CD14-positive monocyte (primary cell): ENCODE measurements at regions not wholly inside any gene's neighbourhood (a gene's known extent, or its start where the extent isn't known, plus 50 kb on each side); places are given as distances from the start of the nearest gene placed in this dataset.

Source experiments
- DNase-seq, 3 donors: peaks; one replicate each; pipeline ENCODE4 v3.0.0-alpha.2; 2011 to 2022
- H2AFZ ChIP-seq: 2 replicates; pipeline ENCODE4 v1.6.0; 2012; ENCODE audit warnings: mild to moderate bottlenecking, low read depth, low read length, inconsistent platforms; ENCODE audit not compliant: insufficient read depth, poor library complexity, severe bottlenecking
- H3K27ac ChIP-seq, 2 donors: 1 replicate in 1 of 2; 2 replicates in 1 of 2; pipeline ENCODE4 v1.5.1; 2012 to 2013; ENCODE audit warnings: low read length in 2 of 2, control low read depth in 1 of 2, inconsistent platforms in 1 of 2, low read depth in 1 of 2, mild to moderate bottlenecking in 1 of 2
- H3K27me3 ChIP-seq, 2 donors: one replicate each; pipeline versions ENCODE4 v1.6.0 to v1.6.1; 2011 to 2013; ENCODE audit warnings: low read length in 2 of 2; ENCODE audit not compliant: control insufficient read depth in 2 of 2, insufficient read depth in 2 of 2
- H3K36me3 ChIP-seq, 2 donors: replicated peaks in 1 of 2; 1 replicate in 1 of 2; 2 replicates in 1 of 2; pipeline versions ENCODE4 v1.5.1 to v1.6.1; 2012 to 2013; ENCODE audit warnings: low read length in 2 of 2, control low read depth in 1 of 2, inconsistent platforms in 1 of 2, mild to moderate bottlenecking in 1 of 2; ENCODE audit not compliant: insufficient read depth in 2 of 2, control insufficient read depth in 1 of 2
- H3K4me1 ChIP-seq, 2 donors: 1 replicate in 1 of 2; 2 replicates in 1 of 2; pipeline versions ENCODE4 v1.5.1 to v1.6.1; 2012 to 2013; ENCODE audit warnings: low read length in 2 of 2, control low read depth in 1 of 2, inconsistent platforms in 1 of 2, mild to moderate bottlenecking in 1 of 2, moderate library complexity in 1 of 2; ENCODE audit not compliant: insufficient read depth in 2 of 2, control insufficient read depth in 1 of 2
- H3K4me2 ChIP-seq: replicated peaks from 2 replicates; pipeline ENCODE3; 2012; ENCODE audit warnings: low read length, moderate library complexity, mild to moderate bottlenecking; ENCODE audit not compliant: poor library complexity, severe bottlenecking; ENCODE audit errors: extremely low read depth
- H3K4me3 ChIP-seq, 3 experiments: fragments of 200-600 bp in 1 of 3; sonication (generic) in 1 of 3; replicated peaks in 1 of 3; 1 replicate in 2 of 3; 2 replicates in 1 of 3; pipeline ENCODE4 v1.5.1; 2011 to 2013; ENCODE audit warnings: low read length in 3 of 3, mild to moderate bottlenecking in 3 of 3, control low read depth in 2 of 3, low read depth in 2 of 3, inconsistent platforms in 1 of 3, moderate library complexity in 1 of 3
- H3K79me2 ChIP-seq: 2 replicates; pipeline ENCODE4 v1.6.0; 2012; ENCODE audit warnings: mild to moderate bottlenecking, control low read depth, inconsistent platforms, low read length, moderate library complexity; ENCODE audit not compliant: insufficient read depth
- H3K9ac ChIP-seq: 2 replicates; pipeline ENCODE4 v1.6.0; 2017; ENCODE audit warnings: low read length, mild to moderate bottlenecking; ENCODE audit not compliant: insufficient read depth, poor library complexity, severe bottlenecking
- H3K9me3 ChIP-seq, 2 donors: replicated peaks in 1 of 2; 1 replicate in 1 of 2; 2 replicates in 1 of 2; pipeline versions ENCODE4 v1.5.1 to v1.6.1; 2012 to 2013; ENCODE audit warnings: low read length in 2 of 2, control low read depth in 1 of 2; ENCODE audit not compliant: control insufficient read depth in 1 of 2, insufficient read depth in 1 of 2
- H4K20me1 ChIP-seq: 2 replicates; pipeline ENCODE4 v1.6.0; 2012; ENCODE audit warnings: mild to moderate bottlenecking, low read length, control low read depth, moderate library complexity; ENCODE audit not compliant: insufficient read depth
- H3K27ac Mint-ChIP-seq, 7 donors: one replicate each; pipeline ENCODE4 v1.8.0; 2020; ENCODE audit warnings: mild to moderate bottlenecking in 7 of 7, mixed read lengths in 7 of 7, moderate library complexity in 6 of 7, inconsistent platforms in 2 of 7
- H3K27me3 Mint-ChIP-seq, 3 donors: one replicate each; pipeline ENCODE4 v1.8.0; 2021 to 2022; ENCODE audit warnings: low read depth in 3 of 3, mild to moderate bottlenecking in 3 of 3, mixed read lengths in 3 of 3, moderate library complexity in 3 of 3, inconsistent platforms in 1 of 3
- H3K36me3 Mint-ChIP-seq, 2 donors: one replicate each; pipeline ENCODE4 v1.8.0; 2020; ENCODE audit warnings: mixed read lengths in 2 of 2, inconsistent platforms in 1 of 2, mild to moderate bottlenecking in 1 of 2
- H3K4me1 Mint-ChIP-seq: one replicate; pipeline ENCODE4 v1.8.0; 2020; ENCODE audit warnings: mild to moderate bottlenecking, mixed read lengths
- H3K4me3 Mint-ChIP-seq, 2 donors: one replicate each; pipeline ENCODE4 v1.8.0; 2020; ENCODE audit warnings: mild to moderate bottlenecking in 2 of 2, mixed read lengths in 2 of 2, moderate library complexity in 1 of 2
- H3K9me3 Mint-ChIP-seq, 7 donors: one replicate each; pipeline ENCODE4 v1.8.0; 2020 to 2022; ENCODE audit warnings: mixed read lengths in 7 of 7, mild to moderate bottlenecking in 6 of 7, moderate library complexity in 6 of 7, inconsistent platforms in 2 of 7
- CTCF ChIP-seq: fragments of 200-600 bp; IDR thresholded peaks from one replicate; pipeline ENCODE4 v1.8.0; 2022; ENCODE audit warnings: antibody characterized with exemption, mild to moderate bottlenecking
- WGBS: methylation state at CpG from one replicate; pipeline ENCODE4 v1.1.5; 2013; ENCODE audit warnings: missing lambda C conversion rate; ENCODE audit not compliant: insufficient coverage; 5-methylcytosine and 5-hydroxymethylcytosine counted together
- intact Hi-C, 2 donors: fragments of 100-400 bp; cut with micrococcal nuclease; formaldehyde crosslinking; loops; one replicate each; pipeline versions ENCODE4 v1.15.0 to v1.15.1; 2023

- TF ChIP-seq CTCF, result no peak
- intact Hi-C loops, result no loop called here
- peak overlapping the region in 1 of 7 donors; percentile 56 for H3K27ac Mint-ChIP-seq
- peaks cover 4% of the 10 kb centered on the region for H4K20me1 ChIP-seq
- no peaks in the 10 kb centered on the region for H3K4me1 ChIP-seq
- peaks cover 69 to 84% of the 10 kb centered on the region in 2 donors for H3K36me3 ChIP-seq
- H3K9me3 ChIP-seq, result no peaks in the 10 kb centered on the region
- H3K27me3 Mint-ChIP-seq, result no peaks in the 10 kb centered on the region
- H2AFZ ChIP-seq, result no peak overlapping the region
- H3K27me3 ChIP-seq, result no peaks in the 10 kb centered on the region
- H3K36me3 Mint-ChIP-seq, result peaks cover 68 to 86% of the 10 kb centered on the region in 2 donors
- no peak overlapping the region for H3K9ac ChIP-seq
- H3K4me3 ChIP-seq, result no peak overlapping the region
- no peaks in the 10 kb centered on the region for H3K4me1 Mint-ChIP-seq
- H3K4me2 ChIP-seq, result no peak overlapping the region
- no peak overlapping the region for H3K27ac ChIP-seq
- no peaks in the 10 kb centered on the region for H3K79me2 ChIP-seq
- H3K4me3 Mint-ChIP-seq, result no peak overlapping the region
- peaks cover 0 to 5% (median 1%) of the 10 kb centered on the region in 7 donors for H3K9me3 Mint-ChIP-seq
- whole genome bisulfite sequencing, result no CpG with 5 or more reads among the region's 2 CpGs
- no peak for DNase-seq
These were observed 182.8 kb downstream of the UTRN start for GRCh38 chr6:144467921-144468320.

GRCh38 chr6:144468709-144469108 lies 183.6 kb downstream of the UTRN start:
- H3K4me1 Mint-ChIP-seq, result no peaks in the 10 kb centered on the region
- WGBS, result 100% methylated on average over 1 of the region's 7 CpGs
- TF ChIP-seq CTCF, result no peak
- no peaks in the 10 kb centered on the region for H3K79me2 ChIP-seq
- H4K20me1 ChIP-seq, result peaks cover 4% of the 10 kb centered on the region
- H3K27ac ChIP-seq, result no peak overlapping the region
- DNase-seq, result no peak
- H3K36me3 Mint-ChIP-seq, result peaks cover 69 to 85% of the 10 kb centered on the region in 2 donors
- intact Hi-C loops, result no loop called here
- H3K27me3 Mint-ChIP-seq, result no peaks in the 10 kb centered on the region
- H3K36me3 ChIP-seq, result peaks cover 70 to 85% of the 10 kb centered on the region in 2 donors
- H3K4me3 ChIP-seq, result no peak overlapping the region
- no peak overlapping the region for H3K4me2 ChIP-seq
- H3K4me1 ChIP-seq, result no peaks in the 10 kb centered on the region
- no peaks in the 10 kb centered on the region for H3K9me3 ChIP-seq
- no peaks in the 10 kb centered on the region for H3K27me3 ChIP-seq
- H3K9me3 Mint-ChIP-seq, result peaks cover 0 to 5% (median 1%) of the 10 kb centered on the region in 7 donors
- peak overlapping the region in 1 of 7 donors; percentile 0 for H3K27ac Mint-ChIP-seq
- no peak overlapping the region for H2AFZ ChIP-seq
- no peak overlapping the region for H3K4me3 Mint-ChIP-seq
- no peak overlapping the region for H3K9ac ChIP-seq
